Chondrocyte (in vitro differentiated cells): ENCODE measurements at regions not wholly inside any gene's neighbourhood (a gene's known extent, or its start where the extent isn't known, plus 50 kb on each side); places are given as distances from the start of the nearest gene placed in this dataset.

ENCODE experiments used
- DNase-seq: peaks from one replicate; pipeline ENCODE4 v3.0.0; 2021; ENCODE audit warnings: mixed read lengths, low spot score
- H3K27ac Mint-ChIP-seq: one replicate; pipeline ENCODE4 v1.8.0; 2021; ENCODE audit warnings: mild to moderate bottlenecking, moderate library complexity, mixed read lengths; ENCODE audit not compliant: unreplicated experiment
- H3K27me3 Mint-ChIP-seq: 2 replicates; pipeline ENCODE4 v1.8.0; 2021; ENCODE audit warnings: low read depth, mixed read lengths
- H3K36me3 Mint-ChIP-seq: 2 replicates; pipeline ENCODE4 v1.8.0; 2021; ENCODE audit warnings: low read depth, mixed read lengths
- H3K4me1 Mint-ChIP-seq: 2 replicates; pipeline ENCODE4 v1.8.0; 2021; ENCODE audit warnings: low read depth, mild to moderate bottlenecking, mixed read lengths
- H3K4me3 Mint-ChIP-seq: one replicate; pipeline ENCODE4 v1.8.0; 2021; ENCODE audit warnings: mild to moderate bottlenecking, moderate library complexity, mixed read lengths; ENCODE audit not compliant: unreplicated experiment
- H3K9me3 Mint-ChIP-seq: 2 replicates; pipeline ENCODE4 v1.8.0; 2021; ENCODE audit warnings: low read depth, mixed read lengths
- TF ChIP-seq, protein P1 (sequence below): fragments of 200-600 bp; sonication (generic); IDR thresholded peaks from 2 replicates; pipeline ENCODE4 v1.5.0; 2021; ENCODE audit warnings: antibody characterized with exemption, mild to moderate bottlenecking, moderate library complexity

GRCh38 chr5:98999631-99000030 lies 70.8 kb upstream of the CHD1 start:
- no peaks in the 10 kb centered on the region for H3K27me3 Mint-ChIP-seq
- H3K9me3 Mint-ChIP-seq, result no peaks in the 10 kb centered on the region
- no peaks in the 10 kb centered on the region for H3K4me1 Mint-ChIP-seq
- TF ChIP-seq, protein P1, sequence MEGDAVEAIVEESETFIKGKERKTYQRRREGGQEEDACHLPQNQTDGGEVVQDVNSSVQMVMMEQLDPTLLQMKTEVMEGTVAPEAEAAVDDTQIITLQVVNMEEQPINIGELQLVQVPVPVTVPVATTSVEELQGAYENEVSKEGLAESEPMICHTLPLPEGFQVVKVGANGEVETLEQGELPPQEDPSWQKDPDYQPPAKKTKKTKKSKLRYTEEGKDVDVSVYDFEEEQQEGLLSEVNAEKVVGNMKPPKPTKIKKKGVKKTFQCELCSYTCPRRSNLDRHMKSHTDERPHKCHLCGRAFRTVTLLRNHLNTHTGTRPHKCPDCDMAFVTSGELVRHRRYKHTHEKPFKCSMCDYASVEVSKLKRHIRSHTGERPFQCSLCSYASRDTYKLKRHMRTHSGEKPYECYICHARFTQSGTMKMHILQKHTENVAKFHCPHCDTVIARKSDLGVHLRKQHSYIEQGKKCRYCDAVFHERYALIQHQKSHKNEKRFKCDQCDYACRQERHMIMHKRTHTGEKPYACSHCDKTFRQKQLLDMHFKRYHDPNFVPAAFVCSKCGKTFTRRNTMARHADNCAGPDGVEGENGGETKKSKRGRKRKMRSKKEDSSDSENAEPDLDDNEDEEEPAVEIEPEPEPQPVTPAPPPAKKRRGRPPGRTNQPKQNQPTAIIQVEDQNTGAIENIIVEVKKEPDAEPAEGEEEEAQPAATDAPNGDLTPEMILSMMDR, result no peak
- H3K27ac Mint-ChIP-seq, result no peak overlapping the region
- H3K36me3 Mint-ChIP-seq, result no peaks in the 10 kb centered on the region
- DNase-seq, result no peak
- H3K4me3 Mint-ChIP-seq, result no peak overlapping the region

- H3K27ac Mint-ChIP-seq, result no peak overlapping the region
- no peaks in the 10 kb centered on the region for H3K4me1 Mint-ChIP-seq
- TF ChIP-seq, protein P1, result no peak
- H3K4me3 Mint-ChIP-seq, result no peak overlapping the region
- no peaks in the 10 kb centered on the region for H3K27me3 Mint-ChIP-seq
- H3K9me3 Mint-ChIP-seq, result no peaks in the 10 kb centered on the region
- DNase-seq, result no peak
- no peaks in the 10 kb centered on the region for H3K36me3 Mint-ChIP-seq
These were observed 68.2 kb upstream of the CHD1 start for GRCh38 chr5:98997000-98997399.

DNA sequence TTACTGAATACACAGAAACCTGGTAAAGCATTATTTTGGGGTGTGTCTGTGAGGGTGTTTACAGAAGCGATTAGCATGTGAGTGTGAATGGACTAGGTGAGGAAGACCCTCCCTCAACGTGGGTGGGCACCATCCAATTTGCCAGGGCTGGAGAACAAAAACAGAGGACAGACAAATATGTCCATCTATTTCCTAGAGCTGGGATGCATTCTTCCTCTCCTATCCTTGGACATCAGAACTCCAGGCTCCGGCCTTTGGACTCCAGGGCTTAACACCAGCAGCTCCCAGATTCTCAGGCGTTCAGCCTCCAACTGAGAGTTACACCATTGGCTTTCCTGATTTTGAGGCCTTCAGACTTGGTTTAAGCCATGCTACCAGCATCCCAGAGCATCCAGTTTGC lies 65.8 kb upstream of the CHD1 start:
- no peaks in the 10 kb centered on the region for H3K36me3 Mint-ChIP-seq
- no peaks in the 10 kb centered on the region for H3K9me3 Mint-ChIP-seq
- H3K27me3 Mint-ChIP-seq, result no peaks in the 10 kb centered on the region
- TF ChIP-seq, protein P1, result no peak
- DNase-seq, result no peak
- H3K4me1 Mint-ChIP-seq, result no peaks in the 10 kb centered on the region
- no peak overlapping the region for H3K27ac Mint-ChIP-seq
- no peak overlapping the region for H3K4me3 Mint-ChIP-seq

DNA sequence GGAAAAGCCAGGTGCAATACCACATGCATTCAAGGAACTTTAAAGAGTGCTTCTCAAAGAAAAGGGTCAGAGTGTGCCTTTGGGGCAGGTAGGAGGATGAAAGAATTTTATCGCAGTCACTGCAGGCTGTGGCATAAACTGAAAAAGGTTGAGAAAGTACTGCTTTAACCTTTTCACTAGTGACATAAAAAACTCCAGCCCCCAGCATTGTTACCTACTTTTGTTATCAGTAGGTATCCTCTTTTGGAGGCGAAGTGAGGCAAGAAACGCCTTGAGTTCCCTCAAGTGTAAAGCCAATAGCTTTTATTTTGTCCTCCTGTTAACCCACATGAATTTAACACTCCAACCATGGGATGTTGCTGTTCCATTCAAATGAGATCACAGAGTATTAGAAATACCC lies 64.7 kb upstream of the CHD1 start:
- no peak for DNase-seq
- H3K27me3 Mint-ChIP-seq, result no peaks in the 10 kb centered on the region
- H3K9me3 Mint-ChIP-seq, result peaks cover 3% of the 10 kb centered on the region
- TF ChIP-seq, protein P1, result no peak
- H3K4me1 Mint-ChIP-seq, result no peaks in the 10 kb centered on the region
- H3K4me3 Mint-ChIP-seq, result no peak overlapping the region
- H3K27ac Mint-ChIP-seq, result no peak overlapping the region
- no peaks in the 10 kb centered on the region for H3K36me3 Mint-ChIP-seq

- H3K4me3 Mint-ChIP-seq, result no peak overlapping the region
- H3K27me3 Mint-ChIP-seq, result no peaks in the 10 kb centered on the region
- no peak overlapping the region for H3K27ac Mint-ChIP-seq
- no peaks in the 10 kb centered on the region for H3K36me3 Mint-ChIP-seq
- peaks cover 3% of the 10 kb centered on the region for H3K9me3 Mint-ChIP-seq
- H3K4me1 Mint-ChIP-seq, result no peaks in the 10 kb centered on the region
- TF ChIP-seq, protein P1, result no peak
- DNase-seq, result no peak
These were observed 63.7 kb upstream of the CHD1 start for GRCh38 chr5:98992552-98992951.
